GM12864 (cell line): ENCODE measurements at regions not wholly inside any gene's neighbourhood (a gene's known extent, or its start where the extent isn't known, plus 50 kb on each side); places are given as distances from the start of the nearest gene placed in this dataset.

ENCODE experiments used
- DNase-seq: peaks from one replicate; pipeline ENCODE4 v3.0.0-alpha.2; 2011; ENCODE audit warnings: low read depth
- H3K4me3 ChIP-seq: 2 replicates; pipeline ENCODE4 v1.5.1; 2011; ENCODE audit warnings: mild to moderate bottlenecking, low read depth, low read length, control low read depth
- CTCF ChIP-seq: IDR thresholded peaks from 2 replicates; pipeline ENCODE4 v1.5.1; 2011; ENCODE audit warnings: low read depth, mild to moderate bottlenecking, moderate library complexity, low read length, control low read depth, inconsistent platforms; ENCODE audit errors: missing control alignments

DNA sequence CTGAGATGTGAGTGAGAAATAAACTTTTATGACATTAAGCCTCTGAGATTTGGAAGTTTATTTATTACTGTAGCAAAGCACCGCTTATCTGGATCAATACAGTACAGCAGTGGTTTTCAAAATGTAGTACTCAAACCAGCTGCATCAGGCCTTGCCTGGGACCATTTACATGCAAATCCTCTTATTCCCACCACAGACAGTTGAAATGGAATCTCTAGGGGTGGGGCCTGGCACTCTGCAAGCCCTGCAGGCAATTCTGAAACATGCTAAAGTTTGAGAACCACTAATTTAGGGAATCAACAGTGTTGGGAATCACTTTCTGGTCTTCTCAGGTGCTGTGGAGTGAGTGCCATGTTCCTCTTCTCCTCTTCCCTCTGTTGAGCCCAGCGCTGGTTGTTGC, 77.8 kb upstream of the TAMM41 start:
- DNase-seq = no peak
- no peak overlapping the region for H3K4me3 ChIP-seq
- TF ChIP-seq CTCF = no peak

GRCh38 chr3:11928381-11928780, 75.8 kb upstream of the SYN2 start:
- no peak overlapping the region for H3K4me3 ChIP-seq
- TF ChIP-seq CTCF = no peak
- no peak for DNase-seq

GRCh38 chr3:11929531-11929930, 74.7 kb upstream of the SYN2 start:
- no peak overlapping the region for H3K4me3 ChIP-seq
- TF ChIP-seq CTCF = no peak
- DNase-seq = no peak

DNA sequence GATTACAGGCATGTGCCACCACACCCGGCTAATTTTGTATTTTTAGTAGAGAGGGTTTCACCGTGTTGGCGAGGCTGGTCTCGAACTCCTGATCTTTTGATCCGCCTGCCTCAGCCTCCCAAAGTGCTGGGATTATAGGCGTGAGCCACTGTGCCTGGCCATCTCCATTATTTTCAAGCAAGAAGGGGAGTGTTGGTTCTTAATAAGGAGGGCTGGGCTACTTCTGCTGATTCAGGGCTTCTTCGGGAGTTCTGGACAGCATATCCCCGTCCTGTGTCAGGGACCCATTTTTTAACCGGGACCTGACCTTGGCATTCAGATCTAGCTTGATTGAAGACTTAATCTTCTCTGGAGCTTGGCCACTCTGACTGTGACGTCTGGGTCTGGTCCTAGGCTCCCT, 74.1 kb upstream of the SYN2 start:
- no peak overlapping the region for H3K4me3 ChIP-seq
- DNase-seq = no peak
- no peak for TF ChIP-seq CTCF

DNA sequence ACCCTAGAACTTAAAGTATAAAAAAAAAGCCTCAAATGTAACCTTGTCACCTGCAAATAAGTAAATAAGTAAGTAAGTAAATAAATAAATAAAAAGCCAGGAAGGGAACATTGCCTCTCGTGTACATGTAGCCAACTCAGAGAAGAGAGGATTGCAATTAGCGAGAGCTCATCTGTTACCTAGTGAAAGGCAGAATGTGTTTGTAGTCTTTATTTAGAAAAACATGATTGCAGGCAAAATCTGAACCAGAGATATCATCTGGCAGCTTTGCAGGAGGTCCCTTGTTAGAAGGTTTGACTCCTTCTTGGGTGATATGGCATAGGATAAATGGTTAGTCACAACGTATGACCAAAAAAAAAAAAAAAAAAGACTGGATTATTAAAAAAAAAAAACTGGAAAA, 71.6 kb upstream of the SYN2 start:
- TF ChIP-seq CTCF = no peak
- no peak overlapping the region for H3K4me3 ChIP-seq
- no peak for DNase-seq

GRCh38 chr3:11933529-11933928, 70.7 kb upstream of the SYN2 start:
- no peak for DNase-seq
- no peak for TF ChIP-seq CTCF
- H3K4me3 ChIP-seq = no peak overlapping the region

- no peak for DNase-seq
- peak; percentile 38 for TF ChIP-seq CTCF
- H3K4me3 ChIP-seq = no peak overlapping the region
Measured at GRCh38 chr3:11944052-11944673, 60.0 kb upstream of the SYN2 start.
